Right lung (tissue), 2 donors: ENCODE measurements at regions not wholly inside any gene's neighbourhood (a gene's known extent, or its start where the extent isn't known, plus 50 kb on each side); places are given as distances from the start of the nearest gene placed in this dataset.

Experiments
- DNase-seq, 2 donors: peaks; one replicate each; pipeline ENCODE4 v3.0.0-alpha.2; 2013

DNA sequence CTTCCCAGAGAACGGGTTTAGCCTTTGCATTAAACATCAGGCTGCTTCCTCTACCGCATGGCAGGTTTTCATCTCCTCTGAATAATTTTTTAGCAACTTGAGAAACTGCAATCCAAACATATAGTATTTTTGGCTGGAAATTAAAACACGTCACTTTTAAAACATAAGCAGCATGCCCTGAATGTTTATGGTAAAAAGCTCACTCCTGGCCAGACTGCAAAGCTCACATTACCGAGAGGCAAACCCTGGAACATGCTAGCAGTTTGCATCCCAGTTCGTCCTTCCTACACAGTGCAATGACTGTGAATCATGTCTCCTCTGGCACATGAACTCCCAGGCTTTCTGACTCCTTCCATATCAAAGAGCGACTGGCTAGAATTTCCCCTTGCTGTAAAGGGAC is 312.3 kb downstream of the RRAGC start:
- no peak for DNase-seq

DNA sequence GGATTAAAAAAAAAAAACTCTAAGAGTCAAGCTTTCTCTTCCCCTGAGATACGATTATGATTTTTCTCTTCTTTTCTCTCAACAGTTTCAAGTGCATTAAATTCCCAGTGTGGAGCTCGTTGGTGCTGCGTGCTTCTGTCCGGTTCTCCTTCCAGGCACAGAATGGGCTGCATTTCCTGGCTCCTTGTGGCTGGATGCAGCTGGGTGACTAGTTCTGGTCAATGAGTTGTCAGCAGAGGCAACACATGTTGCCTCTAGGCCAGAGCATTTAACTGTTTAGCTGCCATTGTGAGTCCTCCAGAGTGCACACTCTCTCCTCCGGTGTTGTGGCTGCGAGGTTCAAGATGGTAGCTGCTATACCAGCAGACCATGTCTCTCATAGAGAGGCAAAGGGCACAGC is 312.9 kb downstream of the RRAGC start:
- peak; percentile 60 for DNase-seq

DNA sequence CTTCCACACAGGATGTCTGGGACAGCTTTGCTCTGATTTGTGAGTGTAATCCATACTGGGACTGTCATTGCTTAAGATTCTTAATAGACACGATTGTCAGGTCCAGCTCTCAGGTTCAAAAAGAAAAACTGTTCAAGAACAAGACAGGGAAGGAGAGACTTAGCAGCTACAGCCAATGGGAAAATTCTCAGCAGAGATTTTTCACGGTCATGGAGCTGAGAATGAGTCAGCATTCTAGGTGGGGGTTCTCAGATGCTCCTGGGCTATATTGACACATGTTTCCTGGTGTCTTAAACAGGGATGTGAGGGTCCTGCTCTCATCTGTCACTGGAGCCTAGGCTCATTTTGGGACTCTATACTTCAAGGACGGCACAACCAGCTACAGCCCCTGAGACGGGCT is 318.3 kb downstream of the RRAGC start:
- no peak for DNase-seq

DNA sequence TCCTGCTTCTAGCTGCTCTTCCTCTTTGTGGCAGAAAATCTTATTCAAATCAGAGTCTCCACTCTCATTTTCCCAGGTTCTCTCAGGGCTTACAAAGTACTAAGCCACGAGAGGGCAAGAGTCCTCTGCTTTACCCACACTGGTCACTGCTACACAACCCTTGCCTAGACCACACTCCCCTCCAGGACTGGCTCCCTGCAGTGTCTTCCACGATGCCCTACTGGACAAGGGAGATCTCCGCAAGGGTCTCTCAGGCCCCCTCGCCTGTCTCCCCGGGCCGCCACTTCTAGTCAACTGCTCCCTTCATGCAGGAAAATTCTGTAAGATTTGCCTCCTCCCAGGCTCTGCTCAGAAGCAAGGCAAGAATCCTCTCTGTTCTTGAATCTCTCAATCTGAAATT is 319.6 kb downstream of the RRAGC start:
- DNase-seq: no peak

DNA sequence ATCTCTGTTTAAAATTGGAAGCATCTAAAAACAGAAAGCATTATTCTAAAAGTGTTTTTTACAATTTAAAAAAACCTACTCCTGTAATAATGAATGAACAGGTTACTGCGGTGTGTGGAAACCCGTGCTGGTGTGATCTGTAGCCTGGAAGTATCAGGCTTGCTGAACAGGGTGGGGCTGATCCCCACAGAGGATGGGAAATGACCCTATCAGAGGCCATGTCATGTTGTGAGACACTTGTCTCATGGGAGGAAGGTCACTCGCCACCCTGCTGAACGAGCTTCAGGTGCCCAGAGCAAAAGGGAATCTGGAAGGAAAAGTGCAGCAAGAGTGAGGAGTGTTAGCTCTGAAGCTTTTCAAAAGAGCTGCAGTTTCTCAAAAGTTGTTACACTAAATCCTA is 320.7 kb downstream of the RRAGC start:
- no peak for DNase-seq

DNA sequence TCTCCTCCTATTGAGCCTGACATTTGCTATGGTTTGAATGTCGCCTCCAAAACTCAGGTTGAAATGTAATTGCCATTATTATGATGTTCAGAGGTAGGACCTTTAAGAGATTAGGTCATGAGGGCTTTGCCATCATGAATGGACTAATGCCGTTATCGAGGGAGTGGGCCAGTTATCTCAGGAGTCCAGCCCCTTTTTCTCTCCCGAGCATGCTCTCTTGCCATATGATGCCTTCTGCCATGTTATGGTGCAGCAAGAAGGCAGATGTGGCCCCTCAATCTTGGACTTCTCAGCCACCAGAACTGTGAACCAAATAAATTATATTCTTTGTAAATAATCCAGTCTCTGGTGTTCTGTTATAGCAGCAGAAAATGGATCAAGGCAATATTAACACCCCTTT is 323.5 kb downstream of the RRAGC start:
- no peak for DNase-seq

DNA sequence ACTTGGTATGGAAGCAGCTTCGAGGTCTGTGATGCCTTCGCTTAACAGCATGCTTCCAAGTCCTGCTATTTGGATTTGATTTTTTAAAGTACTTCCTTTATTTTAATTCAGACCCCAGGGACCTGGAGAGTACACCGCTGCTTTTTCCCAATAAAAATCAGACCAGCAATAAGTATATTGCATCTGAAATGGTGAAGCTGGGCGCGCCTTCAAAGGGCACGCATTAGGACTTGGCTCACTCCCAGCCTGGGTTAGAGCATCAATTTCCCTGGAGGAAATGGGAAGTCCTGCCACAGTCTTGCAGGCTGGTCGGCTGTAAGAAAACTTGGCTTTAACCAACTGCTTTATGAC is 325.1 kb downstream of the RRAGC start:
- no peak for DNase-seq

DNA sequence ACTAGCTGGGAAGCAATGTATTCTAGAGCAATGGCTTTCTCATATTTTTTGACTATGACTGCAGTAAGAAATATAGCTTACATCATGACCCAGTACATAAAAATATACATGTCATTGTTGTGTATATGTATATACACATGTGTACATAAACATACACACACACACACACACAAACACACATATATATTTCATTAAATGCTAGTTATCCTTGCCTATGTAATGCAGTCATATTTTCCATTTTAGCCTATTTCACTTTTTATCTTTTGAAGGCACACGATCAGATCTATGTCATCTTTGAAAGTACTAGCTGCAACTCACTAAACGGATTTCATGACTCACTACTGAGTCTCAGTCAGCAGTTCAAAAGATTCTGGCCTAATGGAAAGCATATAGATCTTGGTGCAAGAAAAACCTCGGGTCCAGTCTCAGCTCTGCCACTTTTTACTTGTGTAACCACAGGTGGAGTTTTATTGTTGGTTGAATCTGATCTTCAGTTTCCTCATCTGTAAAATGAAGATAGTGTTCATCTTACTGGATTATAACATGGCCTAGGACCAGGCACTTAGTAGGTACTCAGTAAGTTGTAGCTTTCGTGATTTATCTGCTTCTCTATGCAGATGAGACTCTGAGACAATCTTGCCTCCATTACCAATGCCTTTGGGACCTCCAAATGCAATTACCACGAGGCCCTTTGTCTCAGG is 325.6 kb downstream of the RRAGC start:
- DNase-seq: no peak

DNA sequence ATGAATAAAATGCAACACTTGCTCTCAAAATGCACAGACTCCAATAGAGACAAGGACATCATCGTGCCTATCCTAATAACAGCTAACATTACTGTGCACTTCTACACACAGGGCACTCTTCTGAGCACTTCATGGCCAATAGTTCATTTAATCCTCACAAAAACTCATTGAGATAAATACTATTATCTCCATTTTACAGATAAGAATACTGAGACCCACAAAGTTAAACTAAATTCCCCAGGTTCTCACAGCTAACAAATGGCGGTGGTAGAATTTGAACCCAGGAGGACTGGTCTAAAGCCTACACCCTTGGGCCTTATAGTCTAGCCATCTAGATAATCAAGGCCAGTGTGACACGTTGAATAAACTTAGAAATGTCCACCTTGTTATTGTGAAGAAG is 328.6 kb downstream of the RRAGC start:
- no peak for DNase-seq

DNA sequence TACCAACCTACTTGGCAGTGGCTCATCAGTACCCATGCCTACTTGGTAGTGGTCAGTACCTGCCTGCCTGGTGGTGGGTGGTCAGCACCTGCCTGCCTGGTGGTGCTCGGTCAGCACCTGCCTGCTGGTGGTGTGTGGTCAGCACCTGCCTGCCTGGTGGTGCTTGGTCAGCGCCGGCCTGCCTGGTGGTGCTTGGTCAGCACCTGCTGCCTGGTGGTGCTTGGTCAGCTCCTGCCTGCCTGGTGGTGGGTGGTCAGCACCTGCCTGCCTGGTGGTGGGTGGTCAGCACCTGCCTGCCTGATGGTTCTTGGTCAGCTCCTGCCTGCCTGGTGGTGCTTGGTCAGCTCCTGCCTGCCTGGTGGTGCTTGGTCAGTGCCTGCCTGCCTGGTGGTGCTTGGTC is 329.6 kb downstream of the RRAGC start:
- no peak for DNase-seq

DNA sequence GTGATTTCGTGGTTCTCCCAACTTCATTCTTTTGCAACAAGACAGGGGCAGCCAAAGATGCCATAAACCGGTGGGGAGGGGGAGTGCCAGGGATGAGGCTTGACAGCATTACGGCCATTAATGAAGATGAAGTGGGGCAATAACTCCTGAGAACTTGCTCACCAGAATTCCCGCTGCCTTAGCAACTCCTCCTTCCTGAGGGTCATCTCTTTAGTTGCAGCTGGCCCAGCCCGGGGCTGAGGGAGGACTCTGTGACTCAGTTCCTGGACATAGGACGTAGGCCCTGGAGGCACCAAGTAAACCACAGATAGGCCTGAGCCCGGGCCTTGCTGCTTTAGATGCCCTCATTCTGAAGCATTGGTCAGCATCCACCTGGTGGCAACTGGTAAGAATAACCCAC is 330.2 kb downstream of the RRAGC start:
- DNase-seq: no peak

DNA sequence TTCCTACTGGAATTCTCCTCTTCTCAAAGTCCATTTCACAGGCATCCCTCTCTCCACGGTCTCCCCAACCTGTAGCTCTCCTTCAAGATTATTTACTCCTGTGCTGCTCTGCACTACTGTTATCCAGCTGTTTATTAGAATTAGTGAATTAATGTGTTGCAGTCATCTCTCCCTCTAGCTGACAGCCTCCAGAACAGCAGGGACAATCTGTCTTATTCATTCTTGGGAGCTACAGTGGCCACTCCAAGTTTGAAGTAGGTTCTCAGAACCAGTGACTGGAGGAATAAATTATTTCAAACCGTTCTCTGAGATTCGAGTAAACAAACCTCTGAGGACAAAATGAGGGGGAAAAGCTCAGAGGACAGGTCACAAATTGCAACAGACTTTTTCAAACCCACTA is 330.9 kb downstream of the RRAGC start:
- no peak for DNase-seq

DNA sequence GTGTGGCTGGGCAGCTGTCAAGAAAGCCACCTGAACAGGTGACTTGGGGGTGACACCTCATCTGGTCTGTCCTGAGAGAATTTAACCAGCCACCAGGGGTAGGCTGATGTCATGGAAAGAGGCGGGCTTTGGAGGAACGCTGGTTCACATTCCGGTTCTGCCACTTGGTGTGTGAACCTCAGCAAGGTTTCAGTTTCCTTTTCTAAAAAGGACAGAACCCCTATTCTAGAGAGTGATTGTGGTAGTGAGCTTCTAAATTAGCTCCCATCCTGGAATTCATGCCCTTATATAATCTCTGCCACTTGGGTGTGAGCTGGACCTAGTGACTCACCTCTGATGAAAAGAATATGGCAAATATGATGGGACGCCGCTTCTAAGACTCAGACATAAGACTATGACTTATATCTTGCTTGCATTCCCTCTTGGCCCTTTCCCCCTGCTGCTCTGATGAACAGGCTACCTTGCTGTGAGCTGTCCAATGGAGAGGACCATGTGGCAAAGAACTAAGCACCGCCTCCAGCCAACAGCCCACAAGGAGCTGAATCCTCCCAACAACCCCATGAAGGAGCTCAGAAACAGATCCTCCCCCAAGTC is 332.1 kb downstream of the RRAGC start:
- DNase-seq: peak in 1 of 2 donors; percentile 55

DNA sequence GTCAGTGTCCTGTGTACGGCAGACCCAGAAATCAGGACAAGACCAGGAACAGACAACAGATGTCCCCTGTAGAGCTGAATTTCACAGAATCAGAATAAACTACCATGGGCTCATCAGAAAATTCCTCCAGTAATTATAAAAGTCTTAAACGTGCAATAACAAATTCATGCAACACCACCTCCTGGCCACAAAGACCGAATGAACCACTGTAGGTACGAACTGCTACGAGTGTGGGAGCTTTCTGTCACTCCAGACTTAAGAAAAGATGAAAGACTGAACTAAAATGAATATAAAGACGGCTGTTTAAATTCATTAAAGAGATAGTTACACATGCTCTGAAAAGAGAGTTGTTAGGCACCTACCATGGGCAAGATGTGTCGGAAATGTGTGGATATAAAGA is 333.5 kb downstream of the RRAGC start:
- no peak for DNase-seq

DNA sequence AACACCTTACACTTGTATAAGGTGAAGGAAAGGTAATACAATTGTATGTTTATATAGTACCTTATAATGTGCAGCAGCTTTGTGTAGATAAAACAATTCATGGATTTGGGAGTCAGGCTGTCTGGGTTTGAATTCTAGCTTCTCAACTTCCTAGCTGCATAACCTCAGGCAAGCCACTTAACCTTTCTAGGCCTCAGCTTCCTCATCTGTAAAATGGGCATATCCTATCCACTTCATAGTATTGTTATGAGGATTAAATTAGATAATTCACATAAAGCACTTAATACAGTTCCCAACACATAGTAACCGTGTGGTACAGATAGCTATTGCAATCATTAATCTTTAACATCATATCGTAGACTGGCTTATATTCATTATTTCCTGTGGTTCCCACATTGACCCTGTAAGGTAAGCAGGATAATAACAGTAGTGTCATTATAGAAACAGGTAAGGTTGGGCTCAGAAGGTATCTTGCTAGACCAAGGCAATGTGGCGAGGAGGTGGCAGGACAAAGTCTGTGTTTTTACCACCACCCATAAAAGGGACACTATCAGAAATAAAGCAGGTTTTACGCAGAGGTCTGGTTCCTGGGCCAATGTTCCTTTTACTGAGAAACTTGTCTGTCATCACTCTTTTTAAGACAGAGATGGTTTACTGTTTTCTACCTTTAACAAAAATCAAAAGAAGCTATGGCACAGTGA is 334.1 kb downstream of the RRAGC start:
- no peak for DNase-seq

DNA sequence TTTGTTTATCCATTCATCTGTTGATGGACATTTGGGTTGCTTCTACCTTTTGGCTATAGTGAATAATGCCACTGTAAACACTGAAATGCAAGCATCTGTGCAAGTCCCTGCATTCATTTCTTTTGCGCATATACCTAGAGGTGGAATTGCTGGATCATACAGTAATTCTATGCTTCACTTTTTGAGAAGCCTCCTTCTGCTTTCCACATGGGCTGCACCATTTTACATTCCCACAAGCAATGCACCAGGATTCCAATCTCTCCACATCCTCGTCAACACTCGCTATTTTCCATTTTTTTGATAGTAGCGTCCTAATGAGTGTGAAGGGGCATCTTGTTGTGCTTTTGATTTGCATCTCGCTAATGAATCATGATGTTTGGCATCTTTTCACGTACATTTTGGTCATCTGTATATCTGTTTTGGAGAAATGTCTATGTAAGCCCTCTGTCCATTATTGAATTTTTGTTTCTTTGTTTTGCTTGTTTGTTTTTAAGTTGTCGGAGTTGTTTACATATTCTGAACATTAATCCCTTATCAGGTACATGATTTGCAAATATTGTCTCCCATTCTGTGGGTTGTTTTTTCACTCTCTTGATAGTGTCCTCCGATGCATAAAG is 335.4 kb downstream of the RRAGC start:
- DNase-seq: no peak

DNA sequence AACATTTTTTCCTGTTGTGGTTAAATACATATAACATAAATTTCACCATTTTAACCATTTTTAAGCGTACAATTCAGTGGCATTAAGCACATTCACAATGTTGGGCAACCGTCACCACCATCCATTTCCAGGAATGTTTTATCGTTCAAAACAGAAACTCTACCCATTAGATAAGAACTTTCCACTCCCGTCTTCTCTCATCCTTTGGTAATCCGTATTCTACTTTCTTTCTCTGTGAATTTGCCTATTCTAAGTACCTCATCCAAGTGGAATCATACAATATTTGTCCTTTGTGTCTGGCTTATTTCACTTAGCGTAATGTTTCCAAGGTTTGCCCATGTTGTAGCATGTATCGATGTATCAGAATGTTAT is 336.0 kb downstream of the RRAGC start:
- no peak for DNase-seq

DNA sequence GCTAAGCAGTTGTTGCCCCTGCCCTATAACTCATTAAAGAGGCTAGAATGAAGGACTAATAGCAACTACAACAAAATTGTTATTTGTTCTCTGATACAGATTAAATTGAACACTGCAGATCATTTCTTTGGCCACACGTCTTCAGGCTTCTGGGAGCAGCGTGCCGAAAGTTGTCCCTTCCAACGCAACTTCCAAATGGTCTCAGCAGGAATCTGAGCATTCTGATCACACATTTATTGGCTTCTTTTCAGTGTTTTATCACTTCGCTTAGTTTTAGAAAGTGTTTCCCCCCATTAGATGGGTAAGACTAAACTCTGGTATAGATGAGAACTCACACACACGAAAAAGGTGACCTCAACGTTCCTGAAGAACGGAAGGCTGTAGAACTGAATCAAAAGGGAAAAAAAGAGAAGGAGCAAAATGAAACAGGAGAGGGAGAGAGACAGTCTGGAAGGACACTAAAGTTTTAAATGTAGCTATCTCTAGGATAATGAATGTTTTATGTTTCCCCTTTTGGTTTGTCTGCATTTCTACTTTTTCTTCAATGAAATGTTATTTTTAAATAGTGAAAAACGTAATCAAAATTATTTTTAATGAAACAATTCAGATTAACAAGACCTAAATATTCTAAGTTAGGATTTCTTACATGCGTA is 336.5 kb downstream of the RRAGC start:
- DNase-seq: no peak

DNA sequence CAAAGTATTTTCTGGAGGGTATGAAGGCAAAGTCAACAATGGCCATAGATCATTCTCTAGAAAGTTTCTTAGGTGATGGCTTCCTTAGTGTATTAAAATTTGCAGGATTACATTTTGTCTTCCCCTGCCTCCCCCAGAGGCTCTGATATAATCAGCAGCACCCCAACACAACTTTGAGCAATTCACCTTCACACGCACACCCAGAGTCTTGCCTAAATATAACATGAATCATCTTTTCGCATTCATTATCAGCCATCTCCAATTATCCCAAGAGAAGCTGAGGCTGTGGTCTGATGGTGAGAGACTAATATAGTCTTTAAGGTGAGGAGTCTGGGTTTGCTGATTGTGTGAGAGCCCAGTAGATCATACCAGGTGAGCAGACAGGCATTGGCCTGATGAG is 343.0 kb downstream of the RRAGC start:
- DNase-seq: no peak

DNA sequence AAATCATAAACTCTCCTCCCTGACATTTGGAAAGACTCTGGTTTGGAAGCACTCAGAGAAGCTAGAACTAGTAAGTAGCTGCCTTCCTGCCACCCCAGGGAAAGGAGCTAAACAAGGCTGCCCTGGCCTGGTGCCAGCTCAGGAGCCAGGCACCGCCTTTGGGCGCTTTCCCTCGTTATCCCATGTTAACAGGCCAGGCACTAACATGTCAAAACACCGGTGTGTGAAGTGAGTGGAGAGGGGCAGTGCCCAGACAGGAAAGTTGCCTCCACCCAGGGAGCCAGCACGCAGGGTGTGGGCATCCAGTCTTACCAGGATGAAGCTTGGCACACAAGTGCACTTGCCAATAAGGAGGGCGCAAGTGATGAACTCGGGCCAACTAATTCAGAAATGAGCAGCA is 346.8 kb downstream of the RRAGC start:
- DNase-seq: no peak

DNA sequence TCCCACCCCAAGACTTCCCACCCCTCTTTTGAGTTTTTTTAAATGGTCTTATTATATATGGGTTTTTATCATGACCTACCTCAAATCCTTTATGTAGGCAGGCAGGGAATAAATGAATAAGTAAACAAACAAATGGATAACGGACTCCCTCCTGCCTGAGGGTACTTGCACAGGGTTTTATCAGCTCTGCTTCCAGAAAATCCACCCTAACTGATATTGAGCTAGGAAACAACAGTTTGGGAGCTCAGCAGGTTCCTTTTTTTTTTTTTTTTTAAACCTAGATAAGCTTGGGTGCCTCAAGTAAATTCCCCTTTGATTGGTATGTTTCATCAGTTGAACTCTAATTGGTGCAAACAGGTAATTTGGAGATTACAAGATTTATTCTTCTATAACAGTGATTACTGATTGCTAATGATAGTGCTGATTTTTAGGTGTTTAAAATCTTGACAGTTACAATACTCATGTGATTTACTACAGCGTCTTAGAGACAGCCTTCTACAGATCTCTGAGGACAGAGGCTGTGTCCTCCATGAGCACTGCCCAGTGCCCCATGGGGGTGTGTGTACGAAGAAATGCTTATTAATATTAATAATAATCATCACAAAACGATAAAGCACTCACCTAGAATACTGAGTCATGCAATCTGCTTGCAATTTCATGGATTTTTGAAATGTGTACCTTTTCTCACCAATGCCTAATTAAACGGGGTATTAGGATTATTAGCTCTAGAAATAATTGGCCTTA is 347.4 kb downstream of the RRAGC start:
- DNase-seq: no peak

DNA sequence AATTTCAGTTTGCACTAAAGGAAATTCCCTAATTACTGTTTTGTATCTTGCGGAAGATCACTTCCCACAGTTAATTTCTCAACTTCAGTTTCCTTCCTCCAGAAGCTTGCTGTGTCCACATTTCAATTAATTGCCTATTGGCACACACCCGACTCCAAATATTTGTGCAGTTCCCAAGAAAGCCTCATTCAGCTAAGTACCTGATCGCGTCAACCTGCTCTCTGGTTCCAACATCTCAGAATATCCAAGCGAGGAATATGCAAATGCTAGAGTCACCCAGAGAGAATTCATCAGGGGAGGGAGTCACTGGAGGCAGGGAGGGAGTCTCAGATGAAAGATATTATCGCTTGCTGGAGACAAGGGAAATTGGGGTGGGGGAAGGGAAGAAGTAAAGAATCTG is 351.3 kb downstream of the RRAGC start:
- DNase-seq: no peak
